Activated CD4-positive, alpha-beta T cell treated with anti-CD3 and anti-CD28 coated beads, Interleukin-2, amount 50 U/mL, for 1 hour (primary cell): ENCODE measurements at regions not wholly inside any gene's neighbourhood (a gene's known extent, or its start where the extent isn't known, plus 50 kb on each side); places are given as distances from the start of the nearest gene placed in this dataset.

Experiments used
- DNase-seq: peaks from one replicate; pipeline ENCODE4 v3.0.0-alpha.2; 2020

DNA sequence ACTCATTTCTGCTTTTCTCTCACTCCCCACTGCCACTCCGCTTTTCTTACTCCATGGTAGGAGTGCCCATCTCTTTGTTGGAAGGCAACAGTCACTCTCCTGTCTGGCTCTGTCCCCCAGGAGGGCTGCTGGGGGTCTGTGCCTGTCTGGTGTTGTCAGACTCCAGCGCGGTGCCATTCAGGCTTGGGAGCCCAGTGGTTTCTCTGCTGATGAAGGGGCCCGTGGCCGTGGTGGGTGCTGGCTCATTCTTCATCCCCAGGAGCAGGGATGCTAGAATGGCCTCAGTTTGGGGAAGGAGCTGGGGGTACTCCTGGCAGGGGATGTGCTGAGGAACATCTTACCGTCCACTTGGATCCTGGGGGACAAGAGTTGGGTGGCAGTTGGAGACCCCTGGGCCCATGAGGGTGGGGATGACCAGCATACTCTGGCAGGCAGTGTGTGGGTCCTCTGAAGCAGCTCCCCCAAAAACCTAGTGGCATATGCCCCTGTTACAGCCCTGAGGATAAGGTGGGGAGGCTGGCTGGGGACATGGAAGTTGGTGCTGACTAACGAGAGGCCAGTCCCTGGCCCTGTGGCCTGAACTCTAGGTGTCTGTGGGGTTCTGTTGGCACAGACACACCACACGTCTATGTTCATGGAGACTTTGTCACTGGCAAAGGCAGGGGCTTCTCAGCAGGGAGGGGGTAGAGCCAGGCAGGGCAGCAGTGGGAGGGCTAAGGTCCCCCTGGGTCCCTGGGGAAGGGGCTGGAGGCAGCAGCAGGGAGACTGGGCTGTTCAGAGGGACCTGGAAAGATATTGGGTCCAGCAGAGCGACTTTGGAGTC is 102.8 kb upstream of the RET start:
- DNase-seq: no peak

GRCh38 chr10:42974693-42975002 is 102.2 kb upstream of the RET start:
- no peak for DNase-seq

DNA sequence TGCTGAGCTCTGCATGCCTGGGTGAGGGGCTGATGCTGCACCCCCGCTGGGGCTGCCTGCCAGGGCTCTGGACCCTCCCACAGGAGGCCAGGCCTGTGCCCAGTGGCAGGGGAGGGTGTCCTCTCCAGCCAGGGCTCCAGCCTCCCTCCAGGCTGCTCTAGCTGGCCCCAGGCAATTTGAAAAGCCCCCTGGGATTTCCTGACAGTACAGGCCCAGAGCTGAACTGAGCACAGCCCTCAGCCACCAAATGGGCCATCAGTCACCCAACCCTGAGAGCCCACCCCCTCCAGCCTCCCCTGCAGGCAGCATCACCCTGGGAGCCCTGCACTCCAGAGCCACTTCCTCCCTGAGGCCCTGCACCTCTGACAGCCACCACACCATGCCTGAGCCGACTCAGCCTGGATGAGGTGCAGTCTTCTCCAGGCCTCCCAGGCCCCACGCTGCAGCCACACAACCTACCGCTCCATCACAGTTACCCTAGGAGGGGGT is 101.8 kb upstream of the RET start:
- DNase-seq: no peak

- no peak for DNase-seq
These were observed 101.1 kb upstream of the RET start for GRCh38 chr10:42975558-42976340.

- no peak for DNase-seq
These were observed 100.4 kb upstream of the RET start for GRCh38 chr10:42976351-42977031.

- DNase-seq: no peak
These were observed 99.8 kb upstream of the RET start for GRCh38 chr10:42977032-42977416.

- no peak for DNase-seq
These were observed 97.7 kb upstream of the RET start for GRCh38 chr10:42979181-42979580.

DNA sequence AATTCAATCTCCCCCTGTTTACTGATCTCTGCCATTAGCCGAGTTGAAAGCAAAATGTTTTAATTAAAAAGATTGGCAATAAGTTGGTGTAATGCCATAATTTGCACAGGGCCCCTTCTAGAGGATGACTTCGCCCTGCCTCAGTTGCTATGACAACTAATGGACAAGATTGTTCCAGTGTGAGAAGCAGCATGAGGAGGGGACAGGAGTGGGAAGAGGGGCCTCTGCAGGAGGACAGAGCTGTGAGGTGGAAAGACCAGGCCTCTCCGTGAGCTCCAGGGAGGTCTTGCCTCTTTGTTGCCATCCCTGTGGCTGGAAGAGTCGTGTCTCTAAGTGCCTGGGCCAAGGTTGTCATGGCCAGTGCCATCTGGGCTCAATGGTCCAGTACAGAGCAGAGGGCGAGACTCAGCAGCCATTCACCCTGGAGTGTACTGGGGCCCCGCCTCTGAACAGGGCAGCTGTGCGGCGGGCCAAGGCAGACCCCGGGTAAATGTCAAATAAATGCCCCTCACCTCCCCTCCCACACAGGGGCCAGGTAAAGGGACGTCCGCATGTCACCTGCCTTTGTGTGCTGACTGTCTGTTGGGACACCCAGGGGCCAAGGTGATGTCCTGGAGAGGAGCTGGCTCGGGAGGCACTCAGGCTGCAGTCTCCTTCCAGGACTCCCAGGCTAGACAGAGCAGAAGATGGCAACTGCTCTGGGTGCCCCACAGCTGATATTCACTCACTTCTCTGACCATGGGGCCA is 97.0 kb upstream of the RET start:
- no peak for DNase-seq

- no peak for DNase-seq
These were observed 96.1 kb upstream of the RET start for GRCh38 chr10:42980553-42981357.

DNA sequence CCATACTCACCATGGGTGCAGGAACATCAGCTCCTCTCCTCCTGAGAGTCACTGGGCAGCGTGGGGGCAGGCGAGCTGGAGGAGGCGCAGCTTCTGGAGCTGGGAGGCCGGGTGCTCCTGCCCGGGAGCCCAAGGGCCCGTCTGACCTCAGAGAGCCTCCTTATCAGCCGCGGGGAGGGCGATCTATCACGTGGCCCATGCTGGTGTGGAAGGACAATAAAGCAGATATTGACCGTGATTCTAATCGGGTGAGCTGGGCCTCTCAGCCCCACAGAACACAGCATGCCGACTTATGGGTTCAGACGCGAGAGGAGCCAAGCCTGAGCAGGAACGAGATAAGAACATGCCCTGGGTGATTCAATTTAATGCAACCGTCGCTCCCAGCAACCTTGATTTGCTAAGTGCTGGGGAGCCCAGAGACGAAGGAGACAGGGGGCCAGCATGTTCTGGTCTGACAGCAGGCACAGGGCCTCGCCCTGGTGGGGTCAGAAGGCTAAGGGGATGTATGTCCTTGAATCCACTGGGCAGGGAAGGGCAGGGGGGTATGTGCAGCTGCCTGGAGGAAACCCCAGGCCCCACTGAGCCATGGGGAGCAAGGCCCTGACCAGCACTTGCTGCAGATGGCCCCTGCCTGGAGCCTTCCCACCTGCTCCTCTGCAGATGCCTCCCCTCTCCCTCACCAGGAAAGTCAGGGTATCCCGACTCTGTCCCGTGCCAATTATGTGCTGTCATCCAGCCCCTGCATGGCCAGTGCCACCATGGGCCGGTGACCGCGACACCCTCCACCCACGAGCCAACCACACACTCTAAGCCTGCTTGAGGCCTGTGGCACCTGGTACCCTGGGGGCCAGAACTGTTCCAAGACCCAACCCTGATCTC is 95.3 kb upstream of the RET start:
- DNase-seq: no peak

- no peak for DNase-seq
These were observed 93.9 kb upstream of the RET start for GRCh38 chr10:42982891-42983506.

- DNase-seq: no peak
These were observed 93.3 kb upstream of the RET start for GRCh38 chr10:42983591-42983990.

DNA sequence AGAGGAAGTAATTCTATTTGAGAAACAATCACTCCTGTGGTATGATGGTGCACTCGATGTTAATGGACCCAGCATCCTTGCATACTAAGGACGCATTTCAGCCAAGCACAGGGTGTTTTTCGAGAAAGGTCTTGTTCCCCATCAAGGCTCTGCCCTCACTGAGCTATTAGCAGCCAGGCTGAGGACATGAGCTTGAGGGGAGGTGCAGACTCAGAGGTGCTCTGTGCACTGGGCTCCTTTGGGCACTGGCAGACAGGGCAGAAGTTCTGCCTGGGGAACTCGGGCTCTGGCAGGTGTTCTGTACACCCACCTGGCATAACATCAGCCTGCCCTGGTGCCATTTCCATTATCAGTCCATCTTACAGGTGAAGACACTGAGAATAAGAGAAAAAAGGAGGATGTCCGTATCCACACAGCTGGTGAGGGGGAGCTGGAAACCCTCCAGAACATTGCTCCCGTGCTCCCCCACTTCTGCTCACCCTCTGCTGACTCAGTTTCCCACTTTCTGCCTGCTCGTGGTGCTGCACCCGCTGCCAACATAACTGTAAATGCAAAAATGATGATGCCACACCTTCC is 92.7 kb upstream of the RET start:
- DNase-seq: no peak

GRCh38 chr10:42984761-42985325 is 92.0 kb upstream of the RET start:
- no peak for DNase-seq

DNA sequence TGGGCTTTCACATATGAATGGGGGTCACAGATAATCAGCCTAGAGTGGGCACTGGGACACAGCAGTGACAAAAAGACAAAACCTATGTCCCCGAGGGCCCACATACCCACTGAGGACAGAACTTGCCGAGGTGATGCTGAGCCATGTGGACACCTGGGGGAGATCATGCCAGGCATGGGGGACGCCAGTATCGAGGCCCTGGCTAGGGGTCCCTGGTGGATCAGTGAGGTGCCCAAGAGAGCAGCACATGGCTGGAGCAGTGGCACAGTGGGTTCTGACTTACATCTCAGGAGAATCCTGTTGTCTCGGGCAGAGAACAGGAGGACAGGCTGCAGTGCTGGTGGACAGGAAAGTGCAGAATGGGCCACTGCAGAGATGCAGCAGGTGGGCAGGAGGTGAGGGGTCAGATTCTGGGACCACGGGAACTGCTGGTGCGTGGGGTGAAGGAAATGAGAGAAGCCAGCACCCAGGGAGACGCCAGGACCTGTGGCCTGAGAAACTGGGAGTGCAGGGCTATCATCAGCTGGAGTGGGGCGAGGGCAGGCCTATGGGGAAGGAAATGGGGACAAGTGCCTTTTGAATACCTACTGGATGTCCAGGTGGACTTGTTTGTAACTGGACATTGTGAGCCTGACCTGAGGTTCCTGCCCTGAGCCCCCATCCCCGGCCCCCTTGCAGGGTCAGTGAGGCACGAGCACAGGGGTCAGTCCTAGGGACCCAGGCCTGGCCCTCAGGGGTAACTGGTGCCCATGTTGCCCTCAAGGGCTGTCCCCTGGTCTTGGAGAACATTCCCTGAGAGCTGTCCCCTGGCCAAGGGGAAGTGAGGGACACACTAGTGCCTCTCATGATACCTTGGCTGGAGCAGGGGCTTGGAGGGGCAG is 91.2 kb upstream of the RET start:
- DNase-seq: no peak

DNA sequence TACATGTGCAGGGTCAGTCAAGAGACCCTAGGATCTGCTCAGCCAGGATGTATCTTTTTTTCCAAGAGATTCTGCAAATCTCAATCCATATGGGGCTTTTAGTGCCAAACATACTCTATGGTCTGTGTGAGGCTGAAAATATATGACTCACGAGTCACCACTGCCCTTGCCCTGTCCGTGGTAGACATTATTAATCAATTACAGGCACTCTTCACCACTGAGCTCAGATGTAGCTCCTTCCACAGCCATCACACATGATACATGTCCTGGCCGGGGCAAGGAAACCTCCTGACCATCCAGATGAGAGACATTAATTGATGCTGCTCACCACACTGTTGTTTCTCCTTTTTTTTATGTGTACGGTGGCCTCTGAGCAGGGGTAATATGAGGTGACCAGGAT is 90.2 kb upstream of the RET start:
- no peak for DNase-seq

- DNase-seq: no peak
These were observed 89.7 kb upstream of the RET start for GRCh38 chr10:42987121-42987541.

DNA sequence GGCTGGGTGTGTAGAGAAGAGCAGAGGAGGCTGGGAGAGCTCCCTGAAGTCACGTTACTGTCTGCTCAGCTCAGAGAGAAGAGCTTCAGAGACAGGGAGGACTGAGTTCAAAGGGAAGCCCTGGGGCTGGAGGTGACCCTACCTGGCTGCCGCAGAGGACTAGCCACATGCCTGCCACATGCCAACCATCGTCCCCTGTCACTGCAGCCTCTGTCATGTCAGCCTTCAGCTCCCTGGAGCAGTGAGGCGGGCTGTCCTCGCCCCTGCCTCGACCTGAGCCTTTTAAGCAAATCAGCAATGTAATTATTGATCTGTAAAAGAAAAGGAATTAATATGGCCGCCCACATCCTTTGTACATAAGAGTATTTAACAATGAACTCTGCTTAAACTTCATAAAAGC is 89.3 kb upstream of the RET start:
- DNase-seq: no peak

- DNase-seq: no peak
These were observed 88.8 kb upstream of the RET start for GRCh38 chr10:42988069-42988468.
